T-helper 1 cell treated with Interleukin-12 subunit alpha and Interleukin-12 subunit beta and Interleukin-4 antibody, amounts not matched to agents 30 μg/mL and 1 μg/mL, for 36 hours (primary cell): ENCODE measurements at regions not wholly inside any gene's neighbourhood (a gene's known extent, or its start where the extent isn't known, plus 50 kb on each side); places are given as distances from the start of the nearest gene placed in this dataset.

Experiments
- H3K27ac Mint-ChIP-seq: one replicate; pipeline ENCODE4 v1.8.0; 2021; ENCODE audit warnings: mild to moderate bottlenecking, mixed read lengths
- H3K27me3 Mint-ChIP-seq: one replicate; pipeline ENCODE4 v1.8.0; 2021; ENCODE audit warnings: low read depth, mixed read lengths
- H3K36me3 Mint-ChIP-seq: one replicate; pipeline ENCODE4 v1.8.0; 2021; ENCODE audit warnings: low read depth, mixed read lengths
- H3K4me1 Mint-ChIP-seq: one replicate; pipeline ENCODE4 v1.8.0; 2021; ENCODE audit warnings: low read depth, mixed read lengths
- H3K4me3 Mint-ChIP-seq: one replicate; pipeline ENCODE4 v1.8.0; 2021; ENCODE audit warnings: mild to moderate bottlenecking, moderate library complexity, mixed read lengths
- H3K9me3 Mint-ChIP-seq: one replicate; pipeline ENCODE4 v1.8.0; 2021; ENCODE audit warnings: mixed read lengths

- H3K4me3 Mint-ChIP-seq, result no peak overlapping the region
- H3K9me3 Mint-ChIP-seq, result peaks cover 11% of the 10 kb centered on the region
- no peaks in the 10 kb centered on the region for H3K36me3 Mint-ChIP-seq
- no peak overlapping the region for H3K27ac Mint-ChIP-seq
- no peaks in the 10 kb centered on the region for H3K4me1 Mint-ChIP-seq
- H3K27me3 Mint-ChIP-seq, result no peaks in the 10 kb centered on the region
Measured at GRCh38 chr13:57511603-57512002, 119.9 kb upstream of the PCDH17 start.

DNA sequence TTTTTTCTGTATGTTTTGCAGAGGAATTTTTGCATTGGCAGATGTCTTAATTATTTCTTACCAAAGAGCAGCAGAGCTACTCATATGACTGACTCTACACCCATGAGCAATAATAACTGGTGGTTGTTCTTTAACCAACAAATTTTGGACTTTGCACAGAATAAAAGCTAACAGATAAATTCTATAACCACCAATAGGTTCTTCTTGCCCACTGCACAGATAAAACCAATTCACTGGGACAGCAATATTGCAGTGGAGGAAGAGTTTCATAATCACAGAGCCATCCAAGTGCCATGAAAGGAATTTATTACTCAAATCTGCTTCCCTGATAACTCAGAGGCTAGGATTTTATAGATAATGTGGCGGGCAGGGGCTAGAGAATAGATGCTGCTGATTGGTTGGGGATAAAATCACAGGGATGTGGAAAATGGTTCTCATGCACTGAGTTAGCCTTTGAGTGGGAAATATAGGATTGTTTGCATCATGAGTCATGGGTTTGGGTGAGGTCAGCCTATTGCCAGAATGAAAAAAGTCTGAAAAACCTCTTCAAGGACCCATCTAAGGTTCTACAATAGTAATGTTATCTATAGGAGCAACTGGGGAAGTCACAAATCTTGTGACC is 104.3 kb upstream of the PCDH17 start:
- Mint-ChIP-seq H3K4me1 (no peaks in the 10 kb centered on the region), H3K9me3 (peaks cover 14% of the 10 kb centered on the region), H3K36me3 (no peaks in the 10 kb centered on the region), H3K27me3 (no peaks in the 10 kb centered on the region), H3K4me3 (no peak overlapping the region), H3K27ac (no peak overlapping the region)

DNA sequence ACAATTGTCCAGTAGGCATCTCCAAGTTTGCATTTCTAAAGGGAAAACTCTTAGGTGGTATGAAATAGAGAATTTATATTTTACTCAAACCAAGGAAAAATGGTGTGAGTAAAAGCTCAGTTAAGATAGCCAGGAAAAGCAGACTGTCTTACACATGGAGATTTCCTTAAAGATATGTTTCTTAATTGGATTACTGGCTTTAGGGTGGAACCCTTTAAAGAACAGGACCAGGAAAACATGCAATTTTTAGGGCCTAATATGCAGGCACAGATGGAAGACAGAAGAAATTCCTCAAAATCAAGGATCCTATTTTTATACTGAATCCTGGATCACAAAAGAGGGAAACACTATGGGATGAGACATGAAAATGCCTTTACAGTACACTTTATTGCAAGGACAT is 100.3 kb upstream of the PCDH17 start:
- no peaks in the 10 kb centered on the region for H3K27me3 Mint-ChIP-seq
- H3K4me3 Mint-ChIP-seq, result no peak overlapping the region
- peaks cover 20% of the 10 kb centered on the region for H3K9me3 Mint-ChIP-seq
- no peaks in the 10 kb centered on the region for H3K4me1 Mint-ChIP-seq
- H3K27ac Mint-ChIP-seq, result no peak overlapping the region
- H3K36me3 Mint-ChIP-seq, result no peaks in the 10 kb centered on the region

- no peaks in the 10 kb centered on the region for H3K36me3 Mint-ChIP-seq
- H3K4me1 Mint-ChIP-seq, result no peaks in the 10 kb centered on the region
- H3K4me3 Mint-ChIP-seq, result no peak overlapping the region
- no peaks in the 10 kb centered on the region for H3K27me3 Mint-ChIP-seq
- H3K27ac Mint-ChIP-seq, result no peak overlapping the region
- peaks cover 15% of the 10 kb centered on the region for H3K9me3 Mint-ChIP-seq
Measured at GRCh38 chr13:57546942-57547341, 84.6 kb upstream of the PCDH17 start.

DNA sequence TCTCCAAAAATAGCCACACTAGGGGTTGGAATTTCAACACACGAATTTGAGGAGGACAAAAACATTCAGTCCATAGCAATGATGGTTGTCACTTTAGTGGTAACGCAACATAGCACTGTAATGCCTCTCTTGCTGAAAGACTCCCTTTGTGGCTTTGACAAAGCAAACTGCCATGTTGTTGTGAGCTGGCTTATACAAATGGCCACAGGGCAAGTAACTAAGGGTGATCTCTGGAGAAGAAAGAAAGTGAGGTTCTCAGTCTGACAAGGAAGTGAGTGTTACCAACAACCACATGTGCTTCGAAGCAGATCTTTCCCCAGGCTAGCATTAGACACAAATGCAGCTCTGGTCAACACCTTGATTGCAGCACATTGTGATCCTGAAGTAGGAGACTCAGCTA is 79.1 kb upstream of the PCDH17 start:
- Mint-ChIP-seq H3K27ac (no peak overlapping the region), H3K36me3 (no peaks in the 10 kb centered on the region), H3K4me3 (no peak overlapping the region), H3K4me1 (no peaks in the 10 kb centered on the region), H3K9me3 (peaks cover 21% of the 10 kb centered on the region), H3K27me3 (no peaks in the 10 kb centered on the region)

GRCh38 chr13:57553932-57554331 is 77.6 kb upstream of the PCDH17 start:
- Mint-ChIP-seq H3K4me1 (no peaks in the 10 kb centered on the region), H3K27ac (no peak overlapping the region), H3K36me3 (no peaks in the 10 kb centered on the region), H3K9me3 (peaks cover 16% of the 10 kb centered on the region), H3K4me3 (no peak overlapping the region), H3K27me3 (no peaks in the 10 kb centered on the region)

- H3K27me3 Mint-ChIP-seq, result no peaks in the 10 kb centered on the region
- H3K9me3 Mint-ChIP-seq, result peaks cover 6% of the 10 kb centered on the region
- no peaks in the 10 kb centered on the region for H3K4me1 Mint-ChIP-seq
- no peak overlapping the region for H3K4me3 Mint-ChIP-seq
- no peaks in the 10 kb centered on the region for H3K36me3 Mint-ChIP-seq
- H3K27ac Mint-ChIP-seq, result no peak overlapping the region
Measured at GRCh38 chr13:57558051-57558467, 73.5 kb upstream of the PCDH17 start.

GRCh38 chr13:57568865-57569264 is 62.7 kb upstream of the PCDH17 start:
- Mint-ChIP-seq H3K4me1 (no peaks in the 10 kb centered on the region), H3K27ac (no peak overlapping the region), H3K4me3 (no peak overlapping the region), H3K36me3 (no peaks in the 10 kb centered on the region), H3K9me3 (peaks cover 3% of the 10 kb centered on the region), H3K27me3 (no peaks in the 10 kb centered on the region)

- Mint-ChIP-seq H3K4me1 (no peaks in the 10 kb centered on the region), H3K36me3 (no peaks in the 10 kb centered on the region), H3K9me3 (peaks cover 3% of the 10 kb centered on the region), H3K27ac (no peak overlapping the region), H3K27me3 (no peaks in the 10 kb centered on the region), H3K4me3 (no peak overlapping the region)
Measured at GRCh38 chr13:57569986-57570385, 61.6 kb upstream of the PCDH17 start.
